Activated T-cell treated with anti-CD3 and anti-CD28 coated beads, Interleukin-2, amount 50 U/mL, for 24 hours (primary cell): ENCODE measurements at regions not wholly inside any gene's neighbourhood (a gene's known extent, or its start where the extent isn't known, plus 50 kb on each side); places are given as distances from the start of the nearest gene placed in this dataset.
A peak's percentile ranks its signal among the peaks of the same experiment; 100 is the strongest.

Experiments used
- DNase-seq: peaks from one replicate; pipeline ENCODE4 v3.0.0-alpha.2; 2020
- H3K27ac Mint-ChIP-seq: 2 replicates; pipeline ENCODE4 v1.8.0; 2020; ENCODE audit warnings: mild to moderate bottlenecking, mixed read lengths
- H3K27me3 Mint-ChIP-seq: 2 replicates; pipeline ENCODE4 v1.8.0; 2020; ENCODE audit warnings: mixed read lengths
- H3K36me3 Mint-ChIP-seq: 2 replicates; pipeline ENCODE4 v1.8.0; 2020; ENCODE audit warnings: low read depth, mixed read lengths
- H3K4me1 Mint-ChIP-seq: 2 replicates; pipeline ENCODE4 v1.8.0; 2020; ENCODE audit warnings: low read depth, mixed read lengths
- H3K4me3 Mint-ChIP-seq: 2 replicates; pipeline ENCODE4 v1.8.0; 2020; ENCODE audit warnings: mild to moderate bottlenecking, moderate library complexity, mixed read lengths
- H3K9me3 Mint-ChIP-seq: 2 replicates; pipeline ENCODE4 v1.8.0; 2020; ENCODE audit warnings: mixed read lengths

GRCh38 chr13:40235160-40235796, 431.2 kb downstream of the FOXO1 start:
- Mint-ChIP-seq H3K27ac (no peak overlapping the region), H3K4me1 (peaks cover 23% of the 10 kb centered on the region), H3K27me3 (no peaks in the 10 kb centered on the region), H3K36me3 (no peaks in the 10 kb centered on the region), H3K4me3 (no peak overlapping the region), H3K9me3 (peaks cover 6% of the 10 kb centered on the region)
- no peak for DNase-seq

- no peak overlapping the region for H3K27ac Mint-ChIP-seq
- H3K27me3 Mint-ChIP-seq = no peaks in the 10 kb centered on the region
- H3K4me3 Mint-ChIP-seq = no peak overlapping the region
- DNase-seq = no peak
- H3K9me3 Mint-ChIP-seq = no peaks in the 10 kb centered on the region
- no peaks in the 10 kb centered on the region for H3K36me3 Mint-ChIP-seq
- H3K4me1 Mint-ChIP-seq = peaks cover 9% of the 10 kb centered on the region
These were observed 429.8 kb downstream of the FOXO1 start for GRCh38 chr13:40236566-40237168.

- H3K4me1 Mint-ChIP-seq = peaks cover 7% of the 10 kb centered on the region
- no peaks in the 10 kb centered on the region for H3K27me3 Mint-ChIP-seq
- H3K9me3 Mint-ChIP-seq = no peaks in the 10 kb centered on the region
- H3K36me3 Mint-ChIP-seq = no peaks in the 10 kb centered on the region
- no peak overlapping the region for H3K4me3 Mint-ChIP-seq
- DNase-seq = no peak
- no peak overlapping the region for H3K27ac Mint-ChIP-seq
These were observed 427.7 kb downstream of the FOXO1 start for GRCh38 chr13:40238761-40239160.

GRCh38 chr13:40240293-40240692, 426.1 kb downstream of the FOXO1 start:
- Mint-ChIP-seq H3K36me3 (no peaks in the 10 kb centered on the region), H3K27ac (no peak overlapping the region), H3K9me3 (no peaks in the 10 kb centered on the region), H3K27me3 (no peaks in the 10 kb centered on the region), H3K4me1 (peaks cover 5% of the 10 kb centered on the region), H3K4me3 (no peak overlapping the region)
- DNase-seq = no peak

GRCh38 chr13:40241125-40241798, 425.2 kb downstream of the FOXO1 start:
- Mint-ChIP-seq H3K4me3 (no peak overlapping the region), H3K9me3 (no peaks in the 10 kb centered on the region), H3K27me3 (no peaks in the 10 kb centered on the region), H3K4me1 (peaks cover 12% of the 10 kb centered on the region), H3K27ac (no peak overlapping the region), H3K36me3 (no peaks in the 10 kb centered on the region)
- no peak for DNase-seq

- DNase-seq = no peak
- Mint-ChIP-seq H3K4me3 (no peak overlapping the region), H3K27me3 (no peaks in the 10 kb centered on the region), H3K9me3 (no peaks in the 10 kb centered on the region), H3K4me1 (peaks cover 21% of the 10 kb centered on the region), H3K36me3 (no peaks in the 10 kb centered on the region), H3K27ac (no peak overlapping the region)
These were observed 423.4 kb downstream of the FOXO1 start for GRCh38 chr13:40243047-40243446.

- peaks cover 30% of the 10 kb centered on the region for H3K4me1 Mint-ChIP-seq
- DNase-seq = no peak
- H3K27ac Mint-ChIP-seq = no peak overlapping the region
- no peaks in the 10 kb centered on the region for H3K36me3 Mint-ChIP-seq
- H3K4me3 Mint-ChIP-seq = no peak overlapping the region
- peaks cover 6% of the 10 kb centered on the region for H3K9me3 Mint-ChIP-seq
- H3K27me3 Mint-ChIP-seq = no peaks in the 10 kb centered on the region
These were observed 422.5 kb downstream of the FOXO1 start for GRCh38 chr13:40243982-40244381.

- Mint-ChIP-seq H3K4me1 (peaks cover 38% of the 10 kb centered on the region), H3K4me3 (no peak overlapping the region), H3K27ac (no peak overlapping the region), H3K36me3 (no peaks in the 10 kb centered on the region), H3K9me3 (peaks cover 10% of the 10 kb centered on the region), H3K27me3 (no peaks in the 10 kb centered on the region)
- DNase-seq = no peak
These were observed 420.9 kb downstream of the FOXO1 start for GRCh38 chr13:40245567-40245966.

GRCh38 chr13:40247845-40248244, 418.6 kb downstream of the FOXO1 start:
- Mint-ChIP-seq H3K36me3 (no peaks in the 10 kb centered on the region), H3K4me1 (peaks cover 60% of the 10 kb centered on the region), H3K27ac (peak overlapping the region; percentile 15)

GRCh38 chr13:40251343-40252032, 415.0 kb downstream of the FOXO1 start:
- Mint-ChIP-seq H3K9me3 (peaks cover 19% of the 10 kb centered on the region), H3K36me3 (no peaks in the 10 kb centered on the region), H3K27me3 (no peaks in the 10 kb centered on the region), H3K4me3 (no peak overlapping the region), H3K27ac (peak overlapping the region; percentile 87), H3K4me1 (peaks cover 65% of the 10 kb centered on the region)
- DNase-seq = peak; percentile 44

More at GRCh38 chr13:40247845-40248244, 418.6 kb downstream of the FOXO1 start:
- no peak for DNase-seq
- H3K27me3 Mint-ChIP-seq = no peaks in the 10 kb centered on the region
- H3K9me3 Mint-ChIP-seq = peaks cover 14% of the 10 kb centered on the region
- H3K4me3 Mint-ChIP-seq = no peak overlapping the region

GRCh38 chr13:40252241-40252640, 414.2 kb downstream of the FOXO1 start:
- no peaks in the 10 kb centered on the region for H3K36me3 Mint-ChIP-seq
- H3K4me3 Mint-ChIP-seq = no peak overlapping the region
- no peaks in the 10 kb centered on the region for H3K27me3 Mint-ChIP-seq
- DNase-seq = no peak
- peak overlapping the region; percentile 20 for H3K27ac Mint-ChIP-seq
- H3K9me3 Mint-ChIP-seq = peaks cover 19% of the 10 kb centered on the region
- peaks cover 65% of the 10 kb centered on the region for H3K4me1 Mint-ChIP-seq

- peaks cover 19% of the 10 kb centered on the region for H3K9me3 Mint-ChIP-seq
- no peaks in the 10 kb centered on the region for H3K27me3 Mint-ChIP-seq
- no peak overlapping the region for H3K4me3 Mint-ChIP-seq
- H3K4me1 Mint-ChIP-seq = peaks cover 62% of the 10 kb centered on the region
- no peaks in the 10 kb centered on the region for H3K36me3 Mint-ChIP-seq
- no peak for DNase-seq
- peak overlapping the region; percentile 20 for H3K27ac Mint-ChIP-seq
These were observed 413.8 kb downstream of the FOXO1 start for GRCh38 chr13:40252676-40253075.

- Mint-ChIP-seq H3K27me3 (no peaks in the 10 kb centered on the region), H3K27ac (no peak overlapping the region), H3K4me3 (no peak overlapping the region), H3K36me3 (no peaks in the 10 kb centered on the region), H3K9me3 (peaks cover 9% of the 10 kb centered on the region), H3K4me1 (peaks cover 54% of the 10 kb centered on the region)
- DNase-seq = no peak
These were observed 412.0 kb downstream of the FOXO1 start for GRCh38 chr13:40254394-40254793.

- Mint-ChIP-seq H3K4me1 (peaks cover 48% of the 10 kb centered on the region), H3K27me3 (no peaks in the 10 kb centered on the region), H3K27ac (no peak overlapping the region), H3K4me3 (no peak overlapping the region), H3K36me3 (no peaks in the 10 kb centered on the region), H3K9me3 (peaks cover 9% of the 10 kb centered on the region)
- no peak for DNase-seq
These were observed 410.9 kb downstream of the FOXO1 start for GRCh38 chr13:40255551-40255950.

GRCh38 chr13:40259899-40260298, 406.5 kb downstream of the FOXO1 start:
- H3K4me1 Mint-ChIP-seq = peaks cover 8% of the 10 kb centered on the region
- no peak overlapping the region for H3K27ac Mint-ChIP-seq
- no peaks in the 10 kb centered on the region for H3K9me3 Mint-ChIP-seq
- H3K4me3 Mint-ChIP-seq = no peak overlapping the region
- no peaks in the 10 kb centered on the region for H3K36me3 Mint-ChIP-seq
- DNase-seq = no peak
- no peaks in the 10 kb centered on the region for H3K27me3 Mint-ChIP-seq
